NCI-H1436 treated with DMSO at 0.1 percent for 48 hours (cell line): ENCODE measurements at regions not wholly inside any gene's neighbourhood (a gene's known extent, or its start where the extent isn't known, plus 50 kb on each side); places are given as distances from the start of the nearest gene placed in this dataset.

ENCODE experiments used
- DNase-seq: peaks from one replicate; lab custom pipeline; 2025; lab: John Stamatoyannopoulos, UW

GRCh38 chr5:2912741-2913140, 161.3 kb upstream of the IRX2 start:
- DNase-seq, result no peak

GRCh38 chr5:2910401-2911175, 159.1 kb upstream of the IRX2 start:
- DNase-seq, result no peak

GRCh38 chr5:2909035-2909434, 157.6 kb upstream of the IRX2 start:
- DNase-seq, result no peak

- no peak for DNase-seq
Measured at GRCh38 chr5:2908086-2908485, 156.6 kb upstream of the IRX2 start.

GRCh38 chr5:2906302-2907090, 155.0 kb upstream of the IRX2 start:
- no peak for DNase-seq

GRCh38 chr5:2905741-2906140, 154.3 kb upstream of the IRX2 start:
- DNase-seq, result no peak

- DNase-seq, result no peak
Measured at GRCh38 chr5:2904956-2905355, 153.5 kb upstream of the IRX2 start.

- no peak for DNase-seq
Measured at GRCh38 chr5:2904399-2904798, 152.9 kb upstream of the IRX2 start.

GRCh38 chr5:2903451-2904395, 152.2 kb upstream of the IRX2 start:
- DNase-seq, result no peak

- DNase-seq, result no peak
Measured at GRCh38 chr5:2902742-2903297, 151.3 kb upstream of the IRX2 start.

GRCh38 chr5:2902186-2902585, 150.7 kb upstream of the IRX2 start:
- DNase-seq, result no peak

GRCh38 chr5:2901511-2901910, 150.0 kb upstream of the IRX2 start:
- DNase-seq, result no peak

GRCh38 chr5:2901096-2901495, 149.6 kb upstream of the IRX2 start:
- no peak for DNase-seq

- no peak for DNase-seq
Measured at GRCh38 chr5:2900360-2900759, 148.9 kb upstream of the IRX2 start.

GRCh38 chr5:2899311-2899710, 147.8 kb upstream of the IRX2 start:
- DNase-seq, result no peak

- no peak for DNase-seq
Measured at GRCh38 chr5:2898661-2899060, 147.2 kb upstream of the IRX2 start.

- DNase-seq, result no peak
Measured at GRCh38 chr5:2897276-2897961, 145.9 kb upstream of the IRX2 start.

- DNase-seq, result no peak
Measured at GRCh38 chr5:2896371-2897275, 145.1 kb upstream of the IRX2 start.

GRCh38 chr5:2895876-2896275, 144.4 kb upstream of the IRX2 start:
- DNase-seq, result no peak

- DNase-seq, result no peak
Measured at GRCh38 chr5:2895196-2895595, 143.7 kb upstream of the IRX2 start.
